ENCODE measurements at regions not wholly inside any gene's neighbourhood (a gene's known extent, or its start where the extent isn't known, plus 50 kb on each side); places are given as distances from the start of the nearest gene placed in this dataset.

GRCh38 chr7:136527554-136527953 lies 340.9 kb upstream of the CHRM2 start:
- no peak for TF ChIP-seq GATA3 (IDR thresholded peaks at IDR 0.05; ENCODE audit: low read depth, low read length)
- TF ChIP-seq GATA2 (IDR thresholded peaks at IDR 0.05; ENCODE audit: low read depth, low read length) = no peak

All from SH-SY5Y (cell line).